ENCODE measurements at regions not wholly inside any gene's neighbourhood (a gene's known extent, or its start where the extent isn't known, plus 50 kb on each side); places are given as distances from the start of the nearest gene placed in this dataset.

GRCh38 chr4:72663828-72664227, 94.8 kb upstream of the ADAMTS3 start:
- Mint-ChIP-seq H3K4me3 (no peak overlapping the region), H3K4me1 (peaks cover 56% of the 10 kb centered on the region), H3K27ac (peak overlapping the region; percentile 80), H3K36me3 (no peaks in the 10 kb centered on the region), H3K9me3 (no peaks in the 10 kb centered on the region), H3K27me3 (ENCODE audit: low read depth) (no peaks in the 10 kb centered on the region)
- ATAC-seq (no peak), DNase-seq (ENCODE audit: low spot score) (no peak)
- CTCF ChIA-PET: no interaction called here
- TF ChIP-seq TEAD1 (CRISPR knock-in tag; IDR thresholded peaks at IDR 0.05) (no peak), ZNF512 (CRISPR knock-in tag; IDR thresholded peaks at IDR 0.05; ENCODE audit: borderline replicate concordance) (no peak), OVOL2 (CRISPR knock-in tag; IDR thresholded peaks at IDR 0.05; ENCODE audit: borderline replicate concordance) (no peak), EMX1 (CRISPR knock-in tag; IDR thresholded peaks at IDR 0.05) (no peak), FOXK1 (CRISPR knock-in tag; IDR thresholded peaks at IDR 0.05) (no peak), SP1 (CRISPR knock-in tag; conservative IDR thresholded peaks at IDR 0.05) (no peak)
- POLR2A ChIA-PET: no interaction called here

GRCh38 chr4:72661830-72662229, 92.8 kb upstream of the ADAMTS3 start:
- no peaks in the 10 kb centered on the region for H3K27me3 Mint-ChIP-seq (ENCODE audit: low read depth)
- ChIA-PET POLR2A (no interaction called here), CTCF (no interaction called here)
- peaks cover 39% of the 10 kb centered on the region for H3K4me1 Mint-ChIP-seq
- TF ChIP-seq KAT7 (CRISPR knock-in tag; IDR thresholded peaks at IDR 0.05; ENCODE audit: borderline replicate concordance) (no peak), GABPB1 (CRISPR knock-in tag; IDR thresholded peaks at IDR 0.05) (no peak), HMGXB4 (CRISPR knock-in tag; IDR thresholded peaks at IDR 0.05) (no peak), SP1 (CRISPR knock-in tag; conservative IDR thresholded peaks at IDR 0.05) (no peak), ESRRA (CRISPR knock-in tag; IDR thresholded peaks at IDR 0.05; ENCODE audit: borderline replicate concordance) (no peak), ZNF263 (CRISPR knock-in tag; IDR thresholded peaks at IDR 0.05; ENCODE audit: low read depth) (no peak), JAZF1 (CRISPR knock-in tag; IDR thresholded peaks at IDR 0.05) (no peak), ATF2 (CRISPR knock-in tag; IDR thresholded peaks at IDR 0.05; ENCODE audit: borderline replicate concordance, low read depth) (no peak), USF1 (CRISPR knock-in tag; IDR thresholded peaks at IDR 0.05) (no peak), ZNF416 (CRISPR knock-in tag; IDR thresholded peaks at IDR 0.05) (no peak), FOXP4 (CRISPR knock-in tag; IDR thresholded peaks at IDR 0.05) (no peak), AFF4 (CRISPR knock-in tag; IDR thresholded peaks at IDR 0.05; ENCODE audit: borderline replicate concordance) (no peak), FOXJ3 (CRISPR knock-in tag; IDR thresholded peaks at IDR 0.05; ENCODE audit: borderline replicate concordance) (no peak)
- TF ChIP-seq, protein P1, sequence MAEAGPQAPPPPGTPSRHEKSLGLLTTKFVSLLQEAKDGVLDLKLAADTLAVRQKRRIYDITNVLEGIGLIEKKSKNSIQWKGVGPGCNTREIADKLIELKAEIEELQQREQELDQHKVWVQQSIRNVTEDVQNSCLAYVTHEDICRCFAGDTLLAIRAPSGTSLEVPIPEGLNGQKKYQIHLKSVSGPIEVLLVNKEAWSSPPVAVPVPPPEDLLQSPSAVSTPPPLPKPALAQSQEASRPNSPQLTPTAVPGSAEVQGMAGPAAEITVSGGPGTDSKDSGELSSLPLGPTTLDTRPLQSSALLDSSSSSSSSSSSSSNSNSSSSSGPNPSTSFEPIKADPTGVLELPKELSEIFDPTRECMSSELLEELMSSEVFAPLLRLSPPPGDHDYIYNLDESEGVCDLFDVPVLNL (CRISPR knock-in tag; IDR thresholded peaks at IDR 0.05; ENCODE audit: borderline replicate concordance, low read depth): no peak
- no peaks in the 10 kb centered on the region for H3K9me3 Mint-ChIP-seq
- no peak overlapping the region for H3K27ac Mint-ChIP-seq
- H3K4me3 Mint-ChIP-seq: no peak overlapping the region
- ATAC-seq: no peak
- H3K36me3 Mint-ChIP-seq: no peaks in the 10 kb centered on the region
- no peak for DNase-seq (ENCODE audit: low spot score)

Data from WTC11 (cell line).